Body of pancreas (tissue), 4 donors: ENCODE measurements at regions not wholly inside any gene's neighbourhood (a gene's known extent, or its start where the extent isn't known, plus 50 kb on each side); places are given as distances from the start of the nearest gene placed in this dataset.

Experiments
- CTCF ChIP-seq, 7 experiments: fragments of 450-650 bp in 4 of 7; fragments of 200-600 bp in 3 of 7; sonication (generic) in 3 of 7; IDR thresholded peaks; one replicate each; pipeline ENCODE4 v1.5.1; 2016 to 2019; ENCODE audit warnings: antibody characterized with exemption in 7 of 7
- POLR2A ChIP-seq, 3 donors: fragments of 450-650 bp; IDR thresholded peaks; one replicate each; pipeline ENCODE4 v1.6.1; 2016; ENCODE audit warnings: antibody characterized with exemption in 3 of 3, mild to moderate bottlenecking in 2 of 3

GRCh38 chr7:68789597-68789996 is 808.7 kb upstream of the AUTS2 start:
- no peak for TF ChIP-seq CTCF (IDR thresholded peaks at IDR 0.05)
- no peak for TF ChIP-seq POLR2A (IDR thresholded peaks at IDR 0.05)
